ENCODE measurements at regions not wholly inside any gene's neighbourhood (a gene's known extent, or its start where the extent isn't known, plus 50 kb on each side); places are given as distances from the start of the nearest gene placed in this dataset.

- Histone ChIP-seq H3K9ac (ENCODE audit: extremely low read depth, low read length, poor library complexity, severe bottlenecking) (no peak overlapping the region), H3K36me3 (ENCODE audit: control insufficient read depth, insufficient read depth, low read length) (no peaks in the 10 kb centered on the region), H3K4me3 (ENCODE audit: low read length) (no peak overlapping the region), H3K27me3 (ENCODE audit: control insufficient read depth, insufficient read depth, low read length, poor library complexity, severe bottlenecking) (no peaks in the 10 kb centered on the region), H3K9me3 (ENCODE audit: control insufficient read depth, low read length) (no peaks in the 10 kb centered on the region), H3K4me1 (ENCODE audit: control insufficient read depth, insufficient read depth, low read length) (peaks cover 5% of the 10 kb centered on the region), H3K27ac (ENCODE audit: low read depth, low read length) (no peak overlapping the region)
- no peak for TF ChIP-seq CTCF (conservative IDR thresholded peaks at IDR 0.05)
- DNase-seq, result no peak
- Mint-ChIP-seq H3K4me1 (peaks cover 16% of the 10 kb centered on the region), H3K27ac (no peak overlapping the region), H3K36me3 (ENCODE audit: low read depth) (no peaks in the 10 kb centered on the region), H3K27me3 (ENCODE audit: insufficient read depth) (no peaks in the 10 kb centered on the region), H3K4me3 (no peak overlapping the region), H3K9me3 (no peaks in the 10 kb centered on the region)
- 90 to 100% methylated on average over 1 to 3 of the region's 3 CpGs for WGBS, 2 experiments (ENCODE audit: insufficient coverage in 1 of 2, insufficient read length in 1 of 2)
Observed at GRCh38 chr14:61150851-61151250, 130.3 kb downstream of the TMEM30B start.

- H3K36me3 Mint-ChIP-seq (ENCODE audit: low read depth), result peaks cover 4% of the 10 kb centered on the region
- peaks cover 7% of the 10 kb centered on the region for H3K9me3 Mint-ChIP-seq
- no peak for DNase-seq
- Histone ChIP-seq H3K4me1 (ENCODE audit: control insufficient read depth, insufficient read depth, low read length) (peaks cover 5% of the 10 kb centered on the region), H3K9me3 (ENCODE audit: control insufficient read depth, low read length) (peaks cover 6% of the 10 kb centered on the region), H3K36me3 (ENCODE audit: control insufficient read depth, insufficient read depth, low read length) (no peaks in the 10 kb centered on the region), H3K9ac (ENCODE audit: extremely low read depth, low read length, poor library complexity, severe bottlenecking) (no peak overlapping the region), H3K27me3 (ENCODE audit: control insufficient read depth, insufficient read depth, low read length, poor library complexity, severe bottlenecking) (no peaks in the 10 kb centered on the region), H3K27ac (ENCODE audit: low read depth, low read length) (no peak overlapping the region), H3K4me3 (ENCODE audit: low read length) (no peak overlapping the region)
- TF ChIP-seq CTCF (conservative IDR thresholded peaks at IDR 0.05), result no peak
- H3K4me1 Mint-ChIP-seq, result peaks cover 16% of the 10 kb centered on the region
- no peak overlapping the region for H3K27ac Mint-ChIP-seq
- H3K4me3 Mint-ChIP-seq, result no peak overlapping the region
- no peaks in the 10 kb centered on the region for H3K27me3 Mint-ChIP-seq (ENCODE audit: insufficient read depth)
Observed at GRCh38 chr14:61149896-61150295, 131.2 kb downstream of the TMEM30B start.

GRCh38 chr14:61148742-61149350, 132.3 kb downstream of the TMEM30B start:
- Histone ChIP-seq H3K9ac (ENCODE audit: extremely low read depth, low read length, poor library complexity, severe bottlenecking) (no peak overlapping the region), H3K4me3 (ENCODE audit: low read length) (no peak overlapping the region), H3K4me1 (ENCODE audit: control insufficient read depth, insufficient read depth, low read length) (peaks cover 5% of the 10 kb centered on the region), H3K36me3 (ENCODE audit: control insufficient read depth, insufficient read depth, low read length) (no peaks in the 10 kb centered on the region), H3K27me3 (ENCODE audit: control insufficient read depth, insufficient read depth, low read length, poor library complexity, severe bottlenecking) (no peaks in the 10 kb centered on the region), H3K27ac (ENCODE audit: low read depth, low read length) (no peak overlapping the region), H3K9me3 (ENCODE audit: control insufficient read depth, low read length) (peaks cover 16% of the 10 kb centered on the region)
- TF ChIP-seq CTCF (conservative IDR thresholded peaks at IDR 0.05), result no peak
- 94 to 100% methylated on average over 2 to 4 of the region's 4 CpGs for WGBS, 2 experiments (ENCODE audit: insufficient coverage in 1 of 2, insufficient read length in 1 of 2)
- Mint-ChIP-seq H3K36me3 (ENCODE audit: low read depth) (peaks cover 10% of the 10 kb centered on the region), H3K4me3 (no peak overlapping the region), H3K27ac (no peak overlapping the region), H3K27me3 (ENCODE audit: insufficient read depth) (no peaks in the 10 kb centered on the region), H3K4me1 (peaks cover 11% of the 10 kb centered on the region), H3K9me3 (peaks cover 18% of the 10 kb centered on the region)
- no peak for DNase-seq
